Gastroesophageal sphincter (tissue), 4 donors: ENCODE measurements at regions not wholly inside any gene's neighbourhood (a gene's known extent, or its start where the extent isn't known, plus 50 kb on each side); places are given as distances from the start of the nearest gene placed in this dataset.

ENCODE experiments used
- ATAC-seq: fragments of 150-250 bp; one replicate; pipeline ENCODE4 v1.9.1; 2016; ENCODE audit warnings: mild to moderate bottlenecking, moderate library complexity
- H3K27ac ChIP-seq, 4 donors: fragments of 200-600 bp; sonication (generic) in 3 of 4; 1 replicate in 3 of 4; 2 replicates in 1 of 4; pipeline ENCODE4 v1.5.1; 2016 to 2019
- H3K27me3 ChIP-seq: fragments of 200-600 bp; sonication (generic); one replicate; pipeline ENCODE4 v1.5.1; 2019
- H3K36me3 ChIP-seq, 2 donors: fragments of 200-600 bp; sonication (generic); one replicate each; pipeline ENCODE4 v1.5.1; 2019; ENCODE audit warnings: control low read depth in 1 of 2
- H3K4me1 ChIP-seq, 3 donors: fragments of 200-600 bp; sonication (generic); 1 replicate in 2 of 3; 2 replicates in 1 of 3; pipeline ENCODE4 v1.5.1; 2016 to 2019; ENCODE audit warnings: control low read depth in 2 of 3
- H3K4me3 ChIP-seq, 2 donors: fragments of 200-600 bp; sonication (generic); one replicate each; pipeline ENCODE4 v1.5.1; 2019; ENCODE audit warnings: mild to moderate bottlenecking in 1 of 2, moderate library complexity in 1 of 2
- H3K9me3 ChIP-seq, 3 donors: fragments of 200-600 bp; sonication (generic); one replicate each; pipeline ENCODE4 v1.5.1; 2017 to 2019; ENCODE audit warnings: control low read depth in 2 of 3
- EP300 ChIP-seq: sonication (generic); formaldehyde crosslinking; IDR thresholded peaks from one replicate; pipeline ENCODE4 v1.6.1; 2017; ENCODE audit warnings: antibody characterized with exemption, mild to moderate bottlenecking
- POLR2A ChIP-seq, 2 donors: fragments of 450-650 bp; IDR thresholded peaks; one replicate each; pipeline ENCODE4 v1.6.1; 2017; ENCODE audit warnings: antibody characterized with exemption in 2 of 2, mild to moderate bottlenecking in 2 of 2, moderate library complexity in 1 of 2
- POLR2AphosphoS5 ChIP-seq: sonication (generic); formaldehyde crosslinking; IDR thresholded peaks from one replicate; pipeline ENCODE4 v1.6.1; 2017; ENCODE audit warnings: antibody characterized with exemption
- WGBS, 2 donors: methylation state at CpG; one replicate each; pipeline ENCODE4 v1.1.5; 2018; ENCODE audit warnings: low coverage in 1 of 2; 5-methylcytosine and 5-hydroxymethylcytosine counted together
- TF ChIP-seq, protein P1 (sequence below), 4 experiments: fragments of 200-600 bp in 2 of 4; fragments of 450-650 bp in 2 of 4; sonication (generic) in 1 of 4; IDR thresholded peaks; one replicate each; pipeline ENCODE4 v1.5.1; 2017 to 2019; ENCODE audit warnings: antibody characterized with exemption in 4 of 4, mild to moderate bottlenecking in 2 of 4, moderate library complexity in 2 of 4

DNA sequence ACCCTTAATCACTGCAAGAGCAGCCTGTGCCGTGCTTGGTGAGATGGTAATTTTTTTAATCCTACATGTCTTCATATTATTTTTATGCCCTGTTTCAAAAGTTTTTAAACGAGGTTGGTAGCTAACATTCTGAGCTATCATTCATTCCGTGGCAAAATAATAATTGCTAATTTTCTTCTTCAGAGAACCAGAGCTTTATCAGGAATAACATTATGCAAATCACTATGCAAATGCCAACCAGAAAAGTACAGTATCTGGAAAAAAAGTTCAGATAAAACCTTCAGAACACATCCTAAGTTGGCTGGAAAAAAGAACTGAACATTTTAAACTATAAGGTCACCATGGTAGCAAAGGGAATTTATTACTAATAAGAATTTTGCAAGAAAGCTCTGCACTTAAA is 165.1 kb upstream of the NABP1 start:
- peaks cover 0 to 13% (median 0%) of the 10 kb centered on the region in 3 donors for H3K4me1 ChIP-seq
- no peaks in the 10 kb centered on the region for H3K36me3 ChIP-seq
- H3K4me3 ChIP-seq, result no peak overlapping the region
- no peaks in the 10 kb centered on the region for H3K9me3 ChIP-seq
- no peak overlapping the region for H3K27ac ChIP-seq
- TF ChIP-seq POLR2A (IDR thresholded peaks at IDR 0.05), result no peak
- TF ChIP-seq, protein P1, sequence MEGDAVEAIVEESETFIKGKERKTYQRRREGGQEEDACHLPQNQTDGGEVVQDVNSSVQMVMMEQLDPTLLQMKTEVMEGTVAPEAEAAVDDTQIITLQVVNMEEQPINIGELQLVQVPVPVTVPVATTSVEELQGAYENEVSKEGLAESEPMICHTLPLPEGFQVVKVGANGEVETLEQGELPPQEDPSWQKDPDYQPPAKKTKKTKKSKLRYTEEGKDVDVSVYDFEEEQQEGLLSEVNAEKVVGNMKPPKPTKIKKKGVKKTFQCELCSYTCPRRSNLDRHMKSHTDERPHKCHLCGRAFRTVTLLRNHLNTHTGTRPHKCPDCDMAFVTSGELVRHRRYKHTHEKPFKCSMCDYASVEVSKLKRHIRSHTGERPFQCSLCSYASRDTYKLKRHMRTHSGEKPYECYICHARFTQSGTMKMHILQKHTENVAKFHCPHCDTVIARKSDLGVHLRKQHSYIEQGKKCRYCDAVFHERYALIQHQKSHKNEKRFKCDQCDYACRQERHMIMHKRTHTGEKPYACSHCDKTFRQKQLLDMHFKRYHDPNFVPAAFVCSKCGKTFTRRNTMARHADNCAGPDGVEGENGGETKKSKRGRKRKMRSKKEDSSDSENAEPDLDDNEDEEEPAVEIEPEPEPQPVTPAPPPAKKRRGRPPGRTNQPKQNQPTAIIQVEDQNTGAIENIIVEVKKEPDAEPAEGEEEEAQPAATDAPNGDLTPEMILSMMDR (IDR thresholded peaks at IDR 0.05), result no peak
- TF ChIP-seq EP300, result no peak
- no peak for TF ChIP-seq POLR2AphosphoS5
- 86% methylated on average over 3 of the region's 3 CpGs; no CpG with 5 or more reads in 1 of the 2 donors for WGBS, 2 donors
- no peaks in the 10 kb centered on the region for H3K27me3 ChIP-seq
- ATAC-seq, result no peak

- no peak for ATAC-seq
- no peaks in the 10 kb centered on the region for H3K27me3 ChIP-seq
- WGBS, 2 donors, result 59% methylated on average over 3 of the region's 4 CpGs; no CpG with 5 or more reads in 1 of the 2 donors
- no peaks in the 10 kb centered on the region for H3K36me3 ChIP-seq
- no peak overlapping the region for H3K4me3 ChIP-seq
- no peaks in the 10 kb centered on the region for H3K9me3 ChIP-seq
- no peak overlapping the region for H3K27ac ChIP-seq
- peaks cover 0 to 13% (median 0%) of the 10 kb centered on the region in 3 donors for H3K4me1 ChIP-seq
- TF ChIP-seq POLR2A (IDR thresholded peaks at IDR 0.05), result no peak
- TF ChIP-seq POLR2AphosphoS5, result no peak
- TF ChIP-seq, protein P1 (IDR thresholded peaks at IDR 0.05), result no peak
- no peak for TF ChIP-seq EP300
Measured at GRCh38 chr2:191514613-191515012, 163.3 kb upstream of the NABP1 start.

DNA sequence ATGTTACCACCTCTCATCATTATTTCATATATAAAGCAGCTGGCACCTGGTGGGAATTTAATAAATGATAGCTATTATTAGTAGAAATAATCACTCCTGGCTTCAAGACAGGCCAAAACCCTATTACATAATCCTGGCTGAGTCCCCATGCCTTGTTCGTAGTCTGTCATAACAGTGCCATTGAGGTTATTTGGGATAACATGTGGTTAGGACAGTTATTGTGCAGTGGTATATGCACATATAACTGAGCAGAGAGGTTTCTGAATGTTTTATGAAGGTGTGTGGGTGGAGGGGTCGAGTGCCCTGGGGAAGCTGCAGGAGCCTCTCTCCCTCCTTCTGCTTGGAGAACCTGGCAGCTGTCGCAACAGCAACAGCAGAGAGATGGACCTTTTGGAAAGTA is 162.4 kb upstream of the NABP1 start:
- Histone ChIP-seq H3K27ac (no peak overlapping the region), H3K4me3 (no peak overlapping the region), H3K9me3 (no peaks in the 10 kb centered on the region), H3K4me1 (peaks cover 0 to 13% (median 0%) of the 10 kb centered on the region in 3 donors), H3K27me3 (no peaks in the 10 kb centered on the region), H3K36me3 (no peaks in the 10 kb centered on the region)
- WGBS, 2 donors, result 56 to 65% methylated on average over 2 to 3 of the region's 3 CpGs
- TF ChIP-seq, protein P1 (IDR thresholded peaks at IDR 0.05), result no peak
- no peak for ATAC-seq

- Histone ChIP-seq H3K36me3 (no peaks in the 10 kb centered on the region), H3K4me1 (peaks cover 0 to 13% (median 0%) of the 10 kb centered on the region in 3 donors), H3K27me3 (no peaks in the 10 kb centered on the region), H3K4me3 (no peak overlapping the region), H3K9me3 (no peaks in the 10 kb centered on the region), H3K27ac (no peak overlapping the region)
- WGBS, 2 donors, result 80% methylated on average over 4 of the region's 4 CpGs; no CpG with 5 or more reads in 1 of the 2 donors
- TF ChIP-seq POLR2AphosphoS5, result no peak
- TF ChIP-seq, protein P1 (IDR thresholded peaks at IDR 0.05), result no peak
- no peak for TF ChIP-seq EP300
- TF ChIP-seq POLR2A (IDR thresholded peaks at IDR 0.05), result no peak
- no peak for ATAC-seq
Measured at GRCh38 chr2:191516260-191516659, 161.7 kb upstream of the NABP1 start.

GRCh38 chr2:191521608-191522208 is 156.2 kb upstream of the NABP1 start:
- Histone ChIP-seq H3K9me3 (no peaks in the 10 kb centered on the region), H3K4me3 (no peak overlapping the region), H3K36me3 (no peaks in the 10 kb centered on the region), H3K27me3 (no peaks in the 10 kb centered on the region), H3K4me1 (no peaks in the 10 kb centered on the region), H3K27ac (no peak overlapping the region)
- no peak for TF ChIP-seq POLR2AphosphoS5
- TF ChIP-seq, protein P1 (IDR thresholded peaks at IDR 0.05), result peak; percentile 61 to 80 (median 72)
- TF ChIP-seq EP300, result no peak
- 11% methylated on average over 1 of the region's 1 CpG for WGBS, 2 donors
- no peak for ATAC-seq
